GM21515 (cell line): ENCODE measurements at regions not wholly inside any gene's neighbourhood (a gene's known extent, or its start where the extent isn't known, plus 50 kb on each side); places are given as distances from the start of the nearest gene placed in this dataset.
"Not testable (repeated sequence)": the region's sequence is repeated elsewhere in the genome, so short reads cannot be mapped to it uniquely, and the experiment has no call there.

Source experiments
- ATAC-seq: cut with Tn5 transposase; IDR thresholded peaks from one replicate; pipeline ENCODE4 v1.9.1; 2021; ENCODE audit not compliant: unreplicated experiment

DNA sequence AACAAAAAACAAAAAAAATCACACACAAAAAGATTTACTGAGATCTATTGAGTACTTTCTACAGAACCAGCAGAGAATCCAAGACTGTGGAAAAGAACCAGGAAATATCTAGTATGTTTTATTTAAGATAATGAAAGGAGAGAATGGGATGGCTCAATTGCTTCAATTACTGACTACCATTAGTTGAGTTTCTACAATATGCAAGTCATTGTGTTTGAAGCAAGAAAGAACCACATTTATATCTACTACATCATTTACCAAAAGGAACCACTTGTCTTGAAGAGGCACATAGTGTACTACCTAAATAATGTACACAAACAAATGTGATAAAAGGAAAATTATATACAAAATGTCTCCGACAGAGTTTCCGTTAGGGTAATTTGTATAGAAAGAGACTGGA is 325.9 kb upstream of the TNC start:
- no peak for ATAC-seq

DNA sequence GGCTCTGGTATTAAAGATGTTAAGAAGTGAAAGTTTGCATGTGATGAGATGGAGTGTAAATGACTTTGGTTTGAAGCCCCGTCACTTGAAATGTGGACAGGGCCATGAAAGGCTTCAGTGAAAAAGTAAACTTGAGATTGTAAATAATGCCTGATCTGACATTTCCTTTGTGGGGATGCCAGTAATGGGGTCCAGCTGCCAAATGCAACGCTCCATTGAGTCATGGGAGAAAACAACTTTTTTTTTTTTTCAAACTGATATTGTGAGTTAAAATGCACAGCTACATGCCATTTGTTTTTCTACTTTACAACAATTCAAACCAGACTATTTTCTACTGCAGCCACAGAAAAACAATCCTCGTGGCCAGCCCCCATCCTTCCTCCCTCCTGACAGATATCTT is 327.0 kb upstream of the TNC start:
- no peak for ATAC-seq

DNA sequence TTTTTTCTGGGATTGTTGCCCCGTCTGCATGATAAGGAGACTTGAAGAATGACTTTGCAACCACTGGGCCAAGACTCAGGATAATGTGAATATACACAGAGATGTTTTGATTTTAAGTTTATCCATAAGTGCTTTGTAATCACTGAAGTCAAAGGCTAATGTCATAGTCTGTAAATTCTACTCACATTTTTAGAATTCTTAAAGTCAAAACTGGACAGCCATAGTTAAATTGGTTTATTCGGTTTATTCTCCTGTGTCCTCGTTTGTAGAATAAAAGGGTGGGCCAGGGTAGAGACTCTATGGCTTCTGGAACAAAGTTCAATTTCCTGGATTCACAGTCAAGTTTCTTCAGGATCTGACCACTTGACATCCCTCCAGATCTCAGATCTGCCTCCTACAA is 327.7 kb upstream of the TNC start:
- ATAC-seq = no peak

DNA sequence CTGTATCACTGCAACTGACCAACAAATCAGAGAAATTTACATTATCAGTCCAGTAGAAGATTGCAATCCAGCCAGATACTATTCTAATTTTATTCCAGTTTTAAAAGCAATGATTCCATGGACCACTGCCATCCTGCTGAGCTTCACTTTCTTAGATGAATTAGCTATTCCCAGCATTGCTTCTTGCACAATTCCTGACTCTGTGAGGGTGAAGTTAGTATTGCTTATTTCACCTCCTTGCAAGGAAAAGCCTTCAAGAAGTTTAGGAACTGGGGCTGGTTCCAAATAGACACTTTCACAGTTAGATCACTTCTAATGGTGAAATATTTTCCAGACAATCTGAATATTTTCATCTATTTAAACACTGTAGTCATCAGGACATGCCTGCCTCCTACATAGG is 338.6 kb upstream of the TNC start:
- no peak for ATAC-seq

DNA sequence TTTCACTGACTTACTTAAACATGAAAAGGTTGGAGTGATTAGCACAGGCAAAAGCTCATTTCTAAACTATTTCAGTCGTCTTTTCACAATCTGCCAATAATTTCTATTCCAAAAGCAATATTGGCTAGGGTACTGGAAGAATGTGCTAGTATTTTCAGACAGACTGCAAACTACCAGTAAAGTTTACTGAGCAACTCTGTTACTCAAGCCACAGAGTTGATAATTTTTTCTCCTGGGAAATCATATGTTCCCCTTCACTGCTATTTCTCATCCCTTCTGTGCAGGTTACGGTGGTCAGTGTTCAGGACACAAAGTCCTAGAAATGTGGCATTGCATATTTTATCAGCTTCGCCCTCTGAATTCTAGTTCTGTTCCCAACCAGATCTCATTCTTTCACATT is 343.3 kb upstream of the TNC start:
- ATAC-seq = no peak

- ATAC-seq = no peak
Observed at GRCh38 chr9:115462623-115463022, 344.7 kb upstream of the TNC start.

DNA sequence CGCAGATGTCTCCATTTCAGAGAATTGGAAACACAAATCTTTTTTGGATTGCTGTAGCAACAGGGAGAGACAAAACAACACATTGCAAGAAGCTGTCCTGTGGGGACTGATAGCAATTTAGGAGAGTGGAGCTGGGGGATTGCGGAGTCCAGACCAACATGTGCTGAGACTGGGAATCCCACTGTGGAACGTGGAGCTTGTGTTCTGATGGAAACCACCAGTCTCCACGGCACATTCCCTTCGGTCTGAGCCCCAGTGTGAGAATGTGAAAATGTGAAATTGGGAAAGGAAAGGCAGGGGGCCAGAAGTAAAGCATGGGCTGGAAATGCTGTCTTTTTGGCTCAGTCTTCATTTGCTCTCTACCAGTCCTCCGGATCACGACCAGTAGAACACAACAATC is 348.8 kb upstream of the TNC start:
- ATAC-seq = no peak

DNA sequence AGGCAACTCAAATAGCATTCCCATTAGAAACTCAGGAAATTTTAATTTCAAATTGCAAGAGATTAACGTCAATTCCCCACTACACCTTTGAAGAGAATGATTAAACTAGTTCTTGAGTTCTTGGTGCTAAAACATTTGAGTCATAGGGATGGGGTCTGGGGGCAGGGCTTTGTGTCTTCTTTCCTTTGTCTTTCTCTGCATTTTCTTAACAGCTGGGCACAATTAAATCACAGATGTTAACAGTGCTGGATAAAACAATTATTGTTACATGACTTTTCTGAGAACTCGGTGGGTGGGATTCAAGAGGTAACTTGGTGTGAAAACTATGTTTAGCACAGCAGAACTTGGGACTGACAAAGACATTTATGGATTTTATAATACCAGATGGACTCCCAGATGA is 351.9 kb upstream of the TNC start:
- no peak for ATAC-seq

GRCh38 chr9:115473032-115473431 is 355.1 kb upstream of the TNC start:
- ATAC-seq = not testable (repeated sequence)

- no peak for ATAC-seq
Observed at GRCh38 chr9:115481769-115482168, 363.8 kb upstream of the TNC start.

DNA sequence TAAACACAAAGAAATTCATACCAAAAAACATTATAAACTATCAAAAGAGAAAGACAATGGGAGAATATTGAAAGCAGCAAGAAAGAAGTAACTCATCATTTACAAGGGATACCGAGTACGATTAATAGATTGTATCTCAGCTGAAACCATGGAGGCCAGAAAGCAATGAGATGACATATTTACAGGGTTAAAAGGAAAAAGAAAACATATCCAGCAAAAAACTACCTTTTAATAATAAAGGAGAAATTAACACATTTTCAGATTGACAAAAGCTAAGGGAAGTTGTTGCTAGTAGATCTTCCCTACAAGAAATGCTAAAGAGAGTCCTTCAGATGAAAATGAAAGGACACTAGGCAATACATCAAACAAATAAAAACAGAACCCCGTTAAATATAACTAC is 364.8 kb upstream of the TNC start:
- ATAC-seq = no peak

- ATAC-seq = no peak
Observed at GRCh38 chr9:115492869-115493268, 374.9 kb upstream of the TNC start.

GRCh38 chr9:115494393-115494792 is 376.4 kb upstream of the TNC start:
- ATAC-seq = no peak

- ATAC-seq = no peak
Observed at GRCh38 chr9:115495052-115495635, 377.2 kb upstream of the TNC start.

DNA sequence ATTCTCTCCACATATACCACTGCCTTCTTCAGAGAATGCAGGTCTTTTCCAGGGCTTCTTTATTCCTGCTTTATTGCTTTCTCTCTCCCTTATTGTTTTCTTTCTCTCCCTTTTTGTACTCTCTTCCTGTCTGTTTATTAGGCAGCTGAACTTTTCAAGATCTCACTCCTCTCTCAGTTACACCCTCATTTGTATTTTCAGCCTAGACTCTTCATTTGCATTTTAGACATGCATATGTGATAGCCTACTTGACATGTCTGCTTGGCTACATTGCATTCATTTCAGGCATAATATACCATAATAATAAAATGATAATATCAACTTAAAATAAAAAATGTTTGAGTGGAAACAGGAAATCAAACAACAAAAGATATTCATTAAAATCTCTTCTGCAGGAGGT is 377.9 kb upstream of the TNC start:
- no peak for ATAC-seq

DNA sequence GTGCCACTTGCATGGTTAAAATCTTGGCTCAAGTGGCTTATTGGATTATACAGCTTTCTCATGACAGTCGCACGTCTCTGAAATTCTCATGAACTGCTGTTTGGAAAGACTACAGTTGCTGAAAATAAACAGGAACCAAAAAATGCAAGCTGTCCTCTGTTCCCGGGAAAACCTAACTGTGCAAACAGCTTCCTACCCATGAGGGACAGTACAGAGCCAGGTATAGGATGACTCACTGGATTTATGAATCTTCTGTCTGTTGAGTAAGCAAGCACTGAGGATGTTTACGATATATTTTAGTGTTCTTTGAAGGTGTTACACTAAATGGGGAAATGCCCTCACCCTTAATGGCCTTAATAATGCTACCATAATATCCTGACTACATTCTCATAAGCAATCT is 380.3 kb upstream of the TNC start:
- ATAC-seq = no peak

- ATAC-seq = no peak
Observed at GRCh38 chr9:115507148-115507547, 389.2 kb upstream of the TNC start.

DNA sequence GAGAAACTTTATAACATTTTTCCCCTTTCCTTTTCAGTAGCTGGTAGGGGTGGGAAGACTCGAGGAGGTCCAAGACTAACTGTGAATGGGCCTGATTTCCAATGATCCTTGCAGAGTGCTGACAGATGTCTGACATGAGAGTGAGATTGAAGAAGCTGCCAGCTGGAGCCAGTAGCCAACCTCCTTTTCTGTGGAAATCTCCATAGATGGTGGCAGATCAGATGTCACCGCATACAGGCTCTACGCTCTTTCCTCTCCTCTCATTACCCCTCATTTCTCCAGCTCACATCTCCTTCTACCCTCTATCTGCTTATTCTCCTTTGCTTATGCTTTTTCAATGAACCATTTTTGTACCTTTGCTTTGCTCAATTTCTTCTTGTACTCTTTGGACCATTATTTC is 395.2 kb upstream of the TNC start:
- no peak for ATAC-seq

DNA sequence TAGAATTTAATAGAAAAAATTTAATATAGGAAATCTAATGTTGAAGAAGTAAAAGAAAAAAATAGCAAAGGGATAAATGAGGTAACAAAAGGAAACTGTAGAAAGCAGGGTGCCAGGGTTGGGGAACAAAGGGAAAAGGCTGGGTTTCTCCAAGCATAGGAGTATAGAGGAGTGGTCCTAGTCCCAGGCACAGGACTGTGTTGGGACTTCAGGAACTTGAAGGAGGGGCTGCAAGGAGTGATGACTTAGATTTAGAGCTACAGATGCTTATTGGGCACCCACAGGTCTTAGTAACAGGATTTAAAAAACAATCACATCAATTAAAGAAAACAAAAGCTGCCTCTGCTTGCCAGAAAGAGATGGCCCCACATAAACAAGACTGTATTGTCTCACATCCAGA is 396.5 kb upstream of the TNC start:
- no peak for ATAC-seq

DNA sequence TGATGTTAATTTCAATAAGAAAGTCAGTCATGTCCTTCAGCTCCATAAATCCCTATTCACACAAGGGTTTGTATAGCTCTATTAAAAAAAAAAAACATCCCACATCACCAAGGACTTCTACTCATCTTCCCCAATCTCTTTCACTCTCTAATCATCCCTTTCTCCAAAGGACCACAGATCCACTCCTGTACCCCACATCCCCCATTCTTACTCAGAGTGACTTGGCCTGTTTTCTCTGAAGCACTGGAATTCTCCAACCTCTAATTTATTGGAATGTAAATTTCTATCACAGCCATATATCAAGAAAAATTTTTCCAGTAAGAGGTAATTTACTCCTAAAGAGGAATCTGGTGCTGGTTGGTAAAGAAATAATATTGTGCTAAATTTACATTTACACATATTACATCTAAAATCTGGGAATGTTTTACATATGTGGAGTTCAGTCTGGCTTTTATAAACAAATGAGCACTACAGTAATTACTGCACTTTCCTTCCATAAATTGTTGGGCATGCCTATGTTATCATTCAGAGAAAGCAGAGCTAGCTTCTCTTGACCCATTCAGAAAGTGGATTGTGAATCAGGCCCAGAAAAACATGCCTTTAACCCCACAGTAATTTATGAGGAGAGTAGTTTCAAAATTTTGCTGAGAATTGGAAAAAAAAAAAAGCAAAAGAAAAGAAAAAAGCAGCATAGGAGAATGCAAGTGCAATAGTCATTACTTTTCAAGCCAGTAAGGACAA is 399.5 kb upstream of the TNC start:
- ATAC-seq = no peak

DNA sequence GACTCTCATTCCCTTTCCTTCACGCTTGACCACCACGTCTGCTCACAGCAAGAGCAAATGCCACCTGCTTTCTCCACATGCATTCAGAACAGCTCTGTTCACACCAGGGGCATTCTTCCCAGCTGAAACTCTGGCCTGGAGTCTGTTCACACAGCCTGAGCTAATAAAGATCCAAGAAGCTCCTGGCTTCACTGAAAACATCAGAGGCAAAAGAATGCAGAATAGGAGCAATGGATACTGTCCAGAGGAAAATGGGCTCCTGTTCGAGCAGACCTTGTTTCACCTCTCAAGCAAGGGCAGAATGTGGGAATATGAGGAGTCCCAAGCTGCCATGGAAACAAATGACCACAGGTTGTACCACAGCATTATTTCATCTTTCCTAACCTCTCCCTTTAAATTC is 402.7 kb upstream of the TNC start:
- ATAC-seq = no peak

DNA sequence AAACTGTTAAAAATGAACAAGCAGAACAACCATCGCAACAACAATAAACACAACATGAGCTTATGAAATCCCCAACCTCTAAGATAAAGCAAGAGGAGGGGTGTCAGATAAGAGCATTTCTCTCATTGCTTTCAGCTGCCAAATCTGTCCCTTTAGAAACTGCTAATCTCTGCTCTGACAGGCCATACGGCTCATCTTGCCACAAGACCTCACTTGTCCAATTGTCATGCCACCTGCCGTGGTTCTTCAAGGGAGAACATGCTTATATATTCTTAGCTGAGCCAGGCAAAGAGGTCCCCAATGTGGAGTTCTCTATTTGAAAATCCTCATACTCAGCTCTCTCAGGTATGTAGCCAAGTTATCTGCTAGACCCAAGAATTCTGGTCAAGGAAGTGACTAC is 405.0 kb upstream of the TNC start:
- ATAC-seq = no peak

DNA sequence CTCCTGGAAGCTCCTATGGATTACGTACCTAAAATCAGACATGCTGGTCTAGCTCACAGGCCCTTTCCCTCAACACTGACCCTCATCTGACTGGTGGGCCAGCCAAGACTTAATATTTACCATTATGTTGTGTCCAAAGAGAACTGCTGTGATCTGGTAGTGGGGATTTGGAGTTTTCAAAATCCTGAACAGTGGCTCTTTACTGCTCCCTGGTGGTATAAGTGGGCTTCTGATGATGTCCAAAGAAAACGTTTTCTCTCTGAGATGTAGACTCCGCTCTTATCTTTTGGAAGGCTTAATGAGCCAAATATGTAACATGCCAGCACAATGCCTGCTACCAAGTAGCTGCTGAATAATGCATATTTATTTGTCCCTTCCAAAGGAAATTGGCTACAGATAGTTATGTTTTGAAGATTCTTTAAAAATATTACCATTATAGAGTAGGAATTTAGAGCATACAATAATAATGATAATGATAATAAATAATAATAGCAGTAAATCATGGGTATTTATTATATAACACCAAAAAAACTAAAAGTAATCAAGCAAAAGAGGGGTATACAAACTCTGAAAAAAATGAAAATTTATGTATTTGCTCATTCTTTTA is 406.6 kb upstream of the TNC start:
- peak; percentile 62 for ATAC-seq
